ENCODE measurements at regions not wholly inside any gene's neighbourhood (a gene's known extent, or its start where the extent isn't known, plus 50 kb on each side); places are given as distances from the start of the nearest gene placed in this dataset.

- TF ChIP-seq VEZF1 (CRISPR knock-in tag; IDR thresholded peaks at IDR 0.05) (no peak), ZNF41 (CRISPR knock-in tag; conservative IDR thresholded peaks at IDR 0.05) (no peak)
Observed at GRCh38 chr1:195735140-195735539, 873.1 kb downstream of the KCNT2 start (continued).

GRCh38 chr1:195733826-195734225 lies 874.4 kb downstream of the KCNT2 start:
- Histone ChIP-seq H3K27ac (ENCODE audit: extremely low read depth, low read depth, low read length) (no peak overlapping the region), H3K9me3 (replicated peaks; ENCODE audit: control insufficient read depth, insufficient read depth, low read depth, low read length) (no peaks in the 10 kb centered on the region), H3K9ac (ENCODE audit: insufficient read depth in 1 of 2, low read depth in 2 of 2, low read length in 2 of 2) (no peak overlapping the region), H4K20me1 (replicated peaks; ENCODE audit: control insufficient read depth, insufficient read depth, low read length) (no peaks in the 10 kb centered on the region), H2AFZ (ENCODE audit: low read depth, low read length) (no peak overlapping the region), H3K27me3 (ENCODE audit: control insufficient read depth in 2 of 2, insufficient read depth in 2 of 2, low read length in 2 of 2) (no peaks in the 10 kb centered on the region), H3K9me1 (ENCODE audit: control insufficient read depth, insufficient read depth, low read length) (no peaks in the 10 kb centered on the region), H3K36me3 (ENCODE audit: control insufficient read depth, insufficient read depth, low read length) (no peaks in the 10 kb centered on the region), H3K4me2 (ENCODE audit: insufficient read depth, low read length) (no peak overlapping the region), H3K79me2 (ENCODE audit: control insufficient read depth, insufficient read depth, low read length) (no peaks in the 10 kb centered on the region), H3K4me3 (no peak overlapping the region), H3K4me1 (replicated peaks in 1 of 2; ENCODE audit: control insufficient read depth in 2 of 2, insufficient read depth in 2 of 2, low read length in 2 of 2) (no peaks in the 10 kb centered on the region)
- 7% methylated on average over 1 of the region's 1 CpG for WGBS (ENCODE audit: insufficient coverage, low coverage, missing lambda C conversion rate)
- FAIRE-seq (peak; percentile 26), DNase-seq (ENCODE audit: extremely low read depth in 1 of 4, low spot score in 3 of 4) (peak in 2 of 4 experiments; percentile 14 to 38), ATAC-seq (peak; percentile 61; the same call in 2 of the 3 replicates)
- intact Hi-C loops (cut with micrococcal nuclease), result no loop called here
- BruUV-seq (replicated peaks), result no TSS peak
- TF ChIP-seq RAD21 (CRISPR knock-in tag; conservative IDR thresholded peaks at IDR 0.05 in 1 of 2, IDR thresholded peaks at IDR 0.05 in 1 of 2) (peak in 1 of 2 experiments; percentile 40; a peak in 2 of 4 replicates), CTCF (IDR thresholded peaks at IDR 0.05 in 2 of 3, conservative IDR thresholded peaks at IDR 0.05 in 1 of 3; ENCODE audit: insufficient read depth in 2 of 3, low read depth in 1 of 3, low read length in 3 of 3) (peak in 2 of 3 experiments; percentile 25 to 42; a peak in 4 of 6 replicates), ZNF140 (CRISPR knock-in tag; IDR thresholded peaks at IDR 0.05) (no peak), ESRRA (IDR thresholded peaks at IDR 0.05; ENCODE audit: borderline replicate concordance, low read depth) (peak; percentile 92)
- in situ Hi-C loops (cut with MboI), result no loop called here
- ChIA-PET CTCF (ENCODE audit: low intra/inter-chr PET ratio) (no interaction called here), POLR2A (no interaction called here)

Data from K562 (cell line).